ENCODE measurements at regions not wholly inside any gene's neighbourhood (a gene's known extent, or its start where the extent isn't known, plus 50 kb on each side); places are given as distances from the start of the nearest gene placed in this dataset.

DNA sequence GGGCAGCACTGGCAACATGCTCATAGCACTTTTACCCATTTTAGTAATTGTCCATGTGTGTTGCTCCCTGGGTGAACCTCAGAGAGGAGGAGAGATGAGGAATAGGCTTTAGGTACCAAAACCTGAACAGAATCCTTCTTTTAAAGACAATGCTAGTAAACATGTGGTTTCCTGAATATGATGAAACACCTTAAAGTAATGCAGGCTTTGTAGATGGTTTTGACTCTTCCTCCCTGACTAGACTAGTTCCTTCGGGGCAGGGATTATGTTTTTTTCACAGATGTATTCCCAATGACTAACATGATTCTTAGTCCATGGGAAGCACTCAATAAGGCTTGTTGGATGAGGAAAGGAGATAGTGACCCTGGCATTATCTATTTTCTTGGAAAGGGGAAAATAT, 367.6 kb upstream of the JAG1 start:
- no peak for DNase-seq (ENCODE audit: low read depth in 2 of 2)

DNA sequence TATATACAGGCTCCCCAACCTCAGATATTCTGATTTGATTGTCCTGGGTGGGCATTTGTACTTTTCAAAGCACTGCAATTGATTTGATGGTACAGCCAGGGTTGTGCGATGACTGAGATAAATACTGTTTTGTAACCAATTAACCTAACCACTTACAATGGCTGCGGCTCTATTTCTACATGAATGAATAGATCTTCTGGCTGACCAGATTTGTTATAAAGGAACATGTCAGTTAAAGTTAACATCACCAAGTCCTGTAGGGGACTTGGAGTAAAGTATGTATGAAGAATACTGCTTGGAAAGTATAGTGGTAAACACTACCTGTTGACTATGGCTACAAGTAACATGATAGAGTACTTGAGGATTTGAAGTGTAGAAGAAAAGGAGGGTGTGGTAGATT, 369.2 kb upstream of the JAG1 start:
- no peak for DNase-seq (ENCODE audit: low read depth in 2 of 2)

DNA sequence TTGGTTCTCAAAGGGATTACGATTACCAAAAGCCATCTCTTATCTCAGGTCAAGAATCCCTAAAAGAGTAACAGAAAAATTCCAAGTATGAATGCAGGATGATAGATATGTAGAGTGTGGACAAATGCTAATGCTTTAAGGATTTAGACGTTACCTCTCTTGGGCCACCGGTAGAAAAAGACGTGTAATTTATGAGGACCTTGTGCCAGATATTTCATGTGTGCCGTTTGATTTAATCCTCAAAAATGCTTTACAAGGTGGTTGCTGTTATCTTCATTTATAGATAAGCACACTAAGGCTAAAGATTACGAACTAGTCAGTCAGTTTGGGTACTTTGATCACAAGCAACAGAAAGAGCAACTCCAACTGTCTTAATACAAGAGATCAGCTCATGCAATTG, 370.8 kb upstream of the JAG1 start:
- no peak for DNase-seq (ENCODE audit: low read depth in 2 of 2)

DNA sequence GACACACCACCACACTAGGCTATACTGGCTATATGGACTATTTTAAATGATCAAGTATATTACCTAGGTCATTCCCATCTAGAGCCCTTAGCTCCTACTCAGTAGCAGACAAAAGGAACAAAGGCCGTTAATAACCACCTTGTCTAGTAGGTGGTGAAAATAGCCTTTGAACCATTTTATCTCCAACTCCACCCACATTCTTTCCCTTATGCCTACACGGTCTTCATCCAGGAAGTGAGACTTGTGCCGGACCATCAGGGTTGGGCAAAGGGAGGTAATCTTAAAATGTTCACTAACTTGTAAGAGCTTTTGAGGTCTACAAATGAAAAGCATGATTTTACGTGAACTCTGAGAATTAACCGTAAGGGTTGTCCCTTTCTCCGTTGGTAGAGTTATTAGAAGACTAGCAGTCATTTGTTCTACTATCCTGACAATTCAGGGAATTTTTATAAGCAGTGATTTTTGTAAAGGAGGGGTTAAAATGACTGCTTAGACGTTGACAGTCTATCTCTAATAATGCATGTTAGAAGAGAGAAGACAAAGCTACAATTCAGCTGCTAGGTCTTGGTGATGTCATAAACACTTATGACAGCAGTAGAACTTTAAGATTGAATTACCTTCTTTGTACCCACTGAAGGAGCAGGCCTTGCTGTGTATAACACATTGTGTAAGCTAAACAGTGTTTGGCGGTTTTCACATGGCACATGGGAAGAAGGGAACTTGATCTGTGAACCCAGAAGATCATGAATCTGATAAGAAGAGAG, 371.8 kb upstream of the JAG1 start:
- no peak for DNase-seq (ENCODE audit: low read depth in 2 of 2)

DNA sequence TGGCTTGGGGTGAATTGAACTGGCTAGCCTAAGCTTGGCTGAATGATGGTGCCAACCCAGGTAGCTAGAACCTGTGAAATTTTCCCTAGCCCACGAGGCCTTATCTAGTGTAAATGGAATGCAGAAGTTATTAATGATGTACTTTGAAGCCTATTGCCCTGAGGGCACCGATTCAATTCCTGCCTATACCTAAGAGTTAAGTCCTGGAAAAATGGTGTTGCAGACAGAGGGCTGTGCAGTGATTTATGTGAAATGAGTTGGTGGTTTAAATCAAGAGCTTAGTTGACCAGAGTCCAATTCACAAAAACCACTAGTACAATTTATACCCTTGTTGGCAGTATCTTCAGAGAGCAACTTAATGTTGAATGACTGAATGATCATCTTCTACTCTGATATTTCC, 373.8 kb upstream of the JAG1 start:
- no peak for DNase-seq (ENCODE audit: low read depth in 2 of 2)

DNA sequence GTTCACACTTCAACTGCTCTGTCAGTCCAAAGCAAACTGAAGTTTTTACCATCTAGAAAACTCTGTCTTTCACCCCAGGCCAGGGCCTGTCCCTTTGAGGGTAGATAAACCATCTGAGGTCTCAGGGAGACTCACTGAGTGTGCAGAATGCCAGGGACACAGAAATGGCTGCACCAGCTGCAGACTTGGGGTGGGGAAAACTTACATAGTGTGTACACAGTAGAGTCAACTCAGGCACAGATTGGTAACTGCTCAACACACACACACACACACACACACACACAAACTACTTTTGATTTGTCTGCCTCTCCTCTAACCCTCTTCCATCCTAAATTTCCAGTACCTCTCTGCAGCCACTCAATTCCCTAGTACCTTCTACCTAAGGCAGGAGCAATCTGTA, 374.9 kb upstream of the JAG1 start:
- no peak for DNase-seq (ENCODE audit: low read depth in 2 of 2)

DNA sequence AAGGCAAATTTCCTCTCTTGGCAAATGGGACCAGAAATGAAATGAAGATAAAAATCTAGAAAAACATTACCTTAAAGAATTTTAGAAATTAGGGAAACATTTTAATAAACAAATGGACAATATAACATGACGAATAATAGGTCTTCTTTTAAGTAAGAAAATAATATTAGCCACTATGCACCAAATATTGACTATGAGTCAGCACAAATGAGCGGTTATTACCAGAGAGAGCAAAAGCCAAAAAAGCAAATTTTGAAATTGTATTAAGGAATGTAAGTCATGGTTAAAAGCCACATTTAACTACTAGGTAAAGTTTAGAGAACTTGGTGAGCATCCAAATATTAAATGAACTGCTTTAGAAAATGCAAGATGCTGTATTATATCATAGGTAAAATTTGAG, 376.6 kb upstream of the JAG1 start:
- no peak for DNase-seq (ENCODE audit: low read depth in 2 of 2)

DNA sequence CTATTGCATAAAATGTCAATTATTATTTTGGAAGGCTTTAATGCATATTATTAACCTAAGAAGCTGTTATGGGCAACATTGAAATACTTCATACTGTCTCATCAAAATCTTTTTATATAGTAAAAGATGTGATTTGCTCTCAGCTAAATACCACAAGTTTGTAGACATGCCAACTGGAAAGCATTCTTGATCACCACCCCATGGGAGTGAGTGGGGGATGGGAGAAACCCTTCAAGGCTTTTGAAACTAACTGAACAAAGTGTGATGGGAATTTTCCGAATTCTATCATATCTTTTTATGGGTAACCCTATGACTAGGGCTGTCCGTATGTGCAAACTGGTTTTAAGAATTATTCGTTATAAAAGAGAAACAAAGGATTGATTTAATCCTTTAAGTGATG, 377.3 kb upstream of the JAG1 start:
- no peak for DNase-seq (ENCODE audit: low read depth in 2 of 2)

DNA sequence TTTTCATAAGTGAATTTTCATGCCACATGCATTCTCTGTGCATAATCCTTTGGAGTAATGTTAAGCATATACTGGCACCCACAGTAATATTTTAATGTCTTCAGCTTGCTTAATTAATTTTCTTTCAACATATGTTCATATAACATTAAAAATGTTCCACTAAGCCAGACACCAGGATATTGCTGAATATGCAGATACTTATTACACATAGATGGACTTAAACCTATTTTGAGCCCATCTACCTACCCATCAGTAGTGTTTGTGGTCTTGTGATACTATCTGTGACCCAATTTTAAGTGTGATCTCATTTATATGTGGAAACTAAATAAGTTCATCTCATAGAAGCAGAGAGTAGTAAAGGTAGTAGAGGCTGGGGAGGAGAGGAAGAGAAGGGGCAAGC, 379.5 kb upstream of the JAG1 start:
- no peak for DNase-seq (ENCODE audit: low read depth in 2 of 2)

DNA sequence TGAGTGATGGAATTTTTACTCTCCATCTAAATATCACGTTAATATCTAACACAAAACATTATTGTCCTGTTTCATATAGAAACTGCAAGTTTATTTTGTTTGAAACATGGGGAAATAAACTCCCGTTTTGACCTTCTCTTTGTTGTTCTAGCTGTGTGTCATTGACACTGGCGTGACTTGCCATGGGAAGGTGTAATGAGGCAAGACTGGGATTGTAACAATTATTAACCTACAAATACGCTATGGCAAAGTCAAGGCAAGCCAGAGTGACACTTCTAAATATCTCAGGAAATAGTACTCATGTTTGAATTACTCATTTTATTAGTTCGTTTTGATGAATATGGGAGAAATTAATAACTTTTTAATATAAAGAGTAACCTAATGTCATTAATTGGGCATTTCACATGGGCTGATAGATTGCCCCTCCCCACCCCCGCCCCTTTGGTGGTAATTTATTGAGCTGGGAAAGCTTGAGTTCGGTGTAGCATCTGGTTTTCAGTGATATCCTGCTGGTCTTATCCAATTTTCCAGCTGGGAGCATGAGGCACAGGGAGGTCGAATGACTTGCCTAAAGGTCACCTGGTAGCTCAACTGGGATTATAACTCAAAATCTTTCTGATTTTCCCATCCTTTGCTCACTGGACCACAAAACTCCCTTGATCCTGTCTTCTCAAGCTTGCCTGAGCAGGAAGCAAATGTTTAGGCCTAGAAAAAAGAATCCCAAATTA, 380.6 kb upstream of the JAG1 start:
- DNase-seq (ENCODE audit: low read depth in 2 of 2), result no peak

DNA sequence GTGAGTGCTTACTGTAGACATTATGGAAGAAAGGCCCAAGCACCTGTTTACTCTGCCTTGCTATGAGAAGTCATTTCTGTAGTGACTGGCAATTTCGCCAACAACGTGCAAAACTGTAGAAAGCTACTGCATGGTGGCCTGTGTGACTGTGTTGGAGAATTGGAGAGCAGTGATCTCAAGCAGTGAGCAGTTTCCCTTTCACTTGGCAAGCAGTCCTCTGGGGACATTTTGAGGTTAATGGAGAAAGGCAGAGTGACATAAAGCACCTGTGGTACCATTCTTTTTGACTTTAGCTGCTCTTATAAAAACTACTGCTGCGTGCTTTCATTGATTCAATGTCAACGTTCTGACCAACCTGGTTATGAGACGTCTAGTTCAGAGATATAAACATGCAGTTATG, 382.6 kb upstream of the JAG1 start:
- DNase-seq (ENCODE audit: low read depth in 2 of 2), result no peak

DNA sequence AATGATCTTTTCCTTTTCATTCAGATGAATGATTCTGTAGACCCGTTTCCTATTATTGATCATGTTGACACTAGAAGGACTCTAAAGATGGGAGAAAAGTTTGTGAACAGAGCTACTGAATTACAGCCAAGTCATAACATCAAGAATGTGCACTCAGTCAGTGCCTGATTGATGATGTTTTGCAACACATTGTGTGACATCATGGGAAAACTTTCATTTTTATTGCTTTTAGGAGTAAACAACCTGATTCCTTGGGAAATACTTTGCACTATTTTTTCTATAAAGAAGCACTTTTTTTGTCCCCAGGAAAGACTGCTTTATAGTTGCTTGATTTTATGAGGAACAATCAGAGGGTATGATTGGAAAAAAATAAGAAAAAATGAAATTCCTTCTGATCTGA, 383.8 kb upstream of the JAG1 start:
- DNase-seq (ENCODE audit: low read depth in 2 of 2), result no peak

DNA sequence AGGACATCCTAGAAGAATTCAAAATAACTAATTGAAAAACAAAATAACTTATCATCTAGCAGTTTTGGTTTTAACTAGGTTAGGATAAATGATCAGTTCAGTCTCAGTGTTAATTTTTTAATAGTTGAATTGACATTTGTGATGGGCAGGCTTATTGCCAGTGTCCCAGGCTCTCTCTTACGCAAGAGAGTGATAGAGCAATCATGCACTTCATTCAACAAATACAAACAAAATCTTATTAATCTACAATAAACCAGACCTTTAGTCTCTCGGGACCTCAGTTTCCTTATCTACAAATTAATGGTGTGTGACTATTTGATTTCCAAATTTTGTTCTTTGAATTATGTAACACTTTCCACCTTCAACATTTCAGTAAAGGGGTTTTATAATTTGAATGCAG, 385.9 kb upstream of the JAG1 start:
- no peak for DNase-seq (ENCODE audit: low read depth in 2 of 2)

DNA sequence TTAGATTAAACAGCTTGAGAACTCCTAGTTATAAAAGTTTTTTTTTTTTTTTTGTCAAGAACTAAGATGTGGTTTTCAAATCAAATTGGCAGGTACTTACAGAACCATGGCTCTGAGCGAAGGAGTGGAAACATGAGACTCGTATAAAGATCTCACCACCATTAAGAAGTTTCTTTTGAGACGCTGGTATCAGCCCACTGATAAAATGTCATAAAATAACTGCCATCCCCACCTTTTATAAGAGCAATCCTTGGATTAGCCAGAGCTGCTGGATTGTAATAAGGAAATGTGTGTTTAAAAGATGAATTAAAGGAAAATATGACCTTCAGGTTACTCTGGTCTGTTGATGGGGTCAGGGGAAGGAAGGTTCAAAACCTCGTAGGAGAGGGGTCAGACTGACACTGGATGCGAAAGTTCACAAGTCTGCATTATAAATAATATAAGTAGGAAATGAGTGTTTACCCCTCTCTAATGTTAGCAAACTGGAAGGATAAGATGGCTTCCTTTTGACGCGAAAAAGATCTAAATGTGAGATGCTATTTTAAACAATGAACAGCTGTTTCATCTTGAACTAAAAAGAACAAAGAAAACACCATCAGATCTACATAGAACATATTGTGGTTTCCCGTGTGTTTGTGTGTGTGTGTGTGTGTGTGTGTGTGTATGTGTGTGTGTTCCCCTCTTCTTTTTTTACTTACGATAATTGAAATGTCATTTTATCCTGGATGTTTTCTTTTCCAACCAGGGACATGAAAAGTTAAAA, 386.8 kb upstream of the JAG1 start:
- DNase-seq (ENCODE audit: low read depth in 2 of 2), result no peak

DNA sequence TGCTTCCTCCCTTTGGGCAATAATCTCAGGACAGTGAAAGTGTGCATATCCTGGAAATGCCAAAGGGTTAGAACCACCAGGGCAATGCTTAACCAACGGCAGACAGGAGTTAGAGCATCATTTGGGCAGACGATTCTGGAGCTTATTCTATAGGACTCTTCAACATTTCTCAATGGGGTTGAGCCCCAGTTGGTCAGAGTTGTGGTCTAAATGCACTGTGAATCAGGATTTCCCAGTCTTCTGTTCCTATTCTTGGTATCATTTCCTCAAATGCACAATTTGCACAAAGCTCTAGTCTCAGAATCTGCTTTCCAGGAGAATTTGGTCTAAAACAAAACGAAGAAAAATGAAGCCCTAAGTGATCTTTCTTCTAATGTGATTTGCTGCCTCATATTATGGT, 389.6 kb upstream of the JAG1 start:
- DNase-seq (ENCODE audit: low read depth in 2 of 2), result no peak

DNA sequence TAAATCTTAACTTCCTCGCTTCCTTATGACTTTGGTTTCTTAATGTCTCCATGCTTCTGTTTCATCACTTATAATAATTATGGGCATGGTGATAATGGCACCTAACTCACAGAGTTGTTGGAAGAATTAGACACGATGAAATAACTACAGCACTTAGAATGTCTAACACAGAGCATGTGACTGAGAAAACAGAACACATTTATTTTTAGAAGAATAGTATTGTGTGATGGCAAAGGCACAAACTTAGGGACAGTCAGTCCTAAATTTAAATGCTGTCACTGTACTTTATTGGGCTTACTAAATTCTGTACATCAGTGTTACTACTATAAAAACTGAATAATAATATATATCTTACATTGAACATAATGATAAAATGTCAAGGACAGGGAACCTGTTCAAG, 391.1 kb upstream of the JAG1 start:
- no peak for DNase-seq (ENCODE audit: low read depth in 2 of 2)

DNA sequence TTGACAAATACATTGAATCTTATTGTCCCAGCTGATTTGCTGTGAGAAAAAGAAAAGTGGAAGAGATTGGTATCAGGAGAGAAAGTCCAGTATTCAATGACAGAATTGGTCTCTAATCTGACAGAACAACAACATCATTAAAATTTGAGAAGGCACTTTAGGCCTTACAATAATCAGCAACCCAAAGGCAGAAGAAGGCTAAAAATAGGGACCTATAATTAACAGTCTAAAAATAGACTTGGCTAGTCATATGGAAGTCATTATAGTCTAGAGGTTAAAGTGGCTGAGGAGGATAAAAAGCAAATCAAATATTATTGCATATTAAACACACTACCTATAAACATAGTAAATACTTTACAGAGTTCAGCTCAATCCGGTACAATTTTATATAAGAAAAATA, 393.6 kb upstream of the JAG1 start:
- no peak for DNase-seq (ENCODE audit: low read depth in 2 of 2)

DNA sequence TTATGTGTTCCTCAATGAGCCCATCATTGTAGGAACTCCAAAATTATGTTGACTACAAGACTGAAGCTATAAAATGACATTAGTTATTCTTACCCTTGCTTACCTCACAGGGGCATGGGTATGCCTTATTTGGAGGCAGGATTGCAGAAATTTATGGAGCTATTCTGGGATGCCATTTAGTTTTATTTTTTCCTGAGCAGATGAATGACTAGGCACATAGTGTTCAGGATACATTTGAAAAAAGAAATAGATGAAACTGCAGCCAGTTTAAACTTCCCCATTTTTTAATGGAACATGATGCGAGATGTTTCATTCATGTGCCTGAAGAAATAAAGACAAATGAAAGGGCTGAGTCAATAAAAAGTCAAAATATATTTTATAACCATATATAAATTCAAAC, 399.2 kb upstream of the JAG1 start:
- DNase-seq (ENCODE audit: low read depth in 2 of 2), result no peak

DNA sequence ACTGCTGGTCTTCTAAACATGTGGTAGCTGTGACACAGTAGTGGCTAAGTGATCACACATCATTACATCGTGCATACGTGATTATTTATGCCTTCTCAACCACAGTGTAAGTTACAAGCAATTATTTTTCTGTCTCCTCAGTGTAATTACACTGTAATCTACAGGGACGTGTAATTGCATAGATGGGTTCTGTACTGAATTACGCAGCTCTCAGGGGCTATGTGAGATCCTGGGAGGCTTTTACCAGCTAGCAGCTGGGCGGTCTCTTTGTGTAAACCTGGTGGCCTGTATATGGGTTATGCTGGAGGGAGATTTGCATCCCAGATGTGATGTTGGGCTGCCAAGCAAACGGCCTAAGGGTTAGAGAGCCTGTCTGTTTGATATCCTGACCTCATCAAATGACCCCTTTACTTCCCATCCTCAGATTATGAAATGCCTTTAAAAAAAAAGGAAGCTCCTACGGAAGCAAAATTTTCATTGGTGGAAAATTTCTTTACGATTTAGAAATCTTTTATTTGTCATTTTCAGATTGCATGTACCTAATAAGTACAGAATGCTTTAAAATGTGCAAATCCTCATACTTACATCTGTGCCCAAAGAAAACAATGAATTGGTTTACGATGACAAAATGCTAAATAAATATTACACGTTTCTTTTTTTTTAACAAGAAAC, 402.8 kb upstream of the JAG1 start:
- DNase-seq (ENCODE audit: low read depth in 2 of 2), result no peak

DNA sequence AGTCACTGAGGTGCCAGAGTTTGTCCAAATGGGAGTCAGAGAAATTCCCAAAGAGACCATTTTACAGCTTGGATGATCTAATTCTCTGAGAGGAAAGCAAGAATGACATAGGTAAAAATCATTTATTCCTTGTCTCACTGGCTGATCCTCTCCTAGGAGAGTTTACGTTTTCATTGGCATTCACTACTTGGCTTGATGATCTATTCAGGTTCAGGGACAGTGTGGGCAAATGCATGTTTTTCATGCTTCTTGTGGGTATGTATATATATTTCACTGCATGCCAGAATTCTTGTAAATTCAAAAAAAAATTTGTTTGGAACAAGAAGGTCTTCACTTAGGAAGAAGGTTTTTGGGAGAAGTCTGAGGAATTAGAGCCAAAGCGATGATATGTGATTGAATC, 403.4 kb upstream of the JAG1 start:
- DNase-seq (ENCODE audit: low read depth in 2 of 2), result no peak

DNA sequence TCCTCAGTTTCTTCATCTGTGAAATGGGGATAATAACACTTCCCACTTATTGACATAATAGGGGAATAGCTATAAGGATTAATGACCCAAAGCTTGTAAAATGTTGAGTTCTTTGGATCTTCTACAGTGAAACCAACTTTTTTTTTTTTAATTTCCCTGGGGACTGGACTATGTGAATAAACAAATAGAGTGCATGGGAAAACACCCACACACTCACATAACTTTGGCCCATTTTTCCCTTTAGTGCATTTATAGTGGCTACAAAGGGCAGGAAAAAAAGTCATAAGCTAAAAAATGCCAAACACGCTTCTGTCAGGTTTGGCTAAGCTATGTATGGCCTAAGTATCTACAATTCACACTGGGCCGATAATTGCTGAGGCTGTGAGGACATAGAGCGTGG, 406.2 kb upstream of the JAG1 start:
- DNase-seq (ENCODE audit: low read depth in 2 of 2), result no peak

DNA sequence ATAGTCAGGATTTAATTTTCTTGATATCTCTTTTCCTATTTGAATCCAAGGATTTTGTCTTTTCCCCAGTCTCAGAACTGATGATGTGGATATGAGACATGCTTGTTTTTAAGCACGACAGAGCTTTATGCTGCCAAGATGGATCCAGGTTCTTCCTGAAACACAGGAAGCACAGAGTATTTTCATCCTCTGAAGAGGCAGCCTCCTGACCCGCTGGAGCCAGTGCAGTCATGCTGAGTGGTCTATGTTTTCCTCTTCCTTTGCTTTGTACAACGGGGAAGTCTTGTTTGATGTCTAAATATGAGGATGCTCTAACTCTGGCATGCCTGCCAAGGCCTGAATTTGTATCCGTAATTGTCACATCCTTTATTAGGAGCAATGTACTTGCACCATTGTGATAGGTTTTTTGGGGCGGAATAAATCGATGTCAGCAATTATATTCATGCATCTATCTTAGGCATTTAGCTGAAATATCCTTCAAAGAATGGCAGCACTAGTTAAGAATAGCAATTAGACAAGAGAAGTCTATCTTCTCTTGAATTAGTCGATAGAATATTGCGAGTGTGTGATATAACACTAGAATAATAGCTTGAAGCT, 407.1 kb upstream of the JAG1 start:
- no peak for DNase-seq (ENCODE audit: low read depth in 2 of 2)
